ENCODE measurements at regions not wholly inside any gene's neighbourhood (a gene's known extent, or its start where the extent isn't known, plus 50 kb on each side); places are given as distances from the start of the nearest gene placed in this dataset.

DNA sequence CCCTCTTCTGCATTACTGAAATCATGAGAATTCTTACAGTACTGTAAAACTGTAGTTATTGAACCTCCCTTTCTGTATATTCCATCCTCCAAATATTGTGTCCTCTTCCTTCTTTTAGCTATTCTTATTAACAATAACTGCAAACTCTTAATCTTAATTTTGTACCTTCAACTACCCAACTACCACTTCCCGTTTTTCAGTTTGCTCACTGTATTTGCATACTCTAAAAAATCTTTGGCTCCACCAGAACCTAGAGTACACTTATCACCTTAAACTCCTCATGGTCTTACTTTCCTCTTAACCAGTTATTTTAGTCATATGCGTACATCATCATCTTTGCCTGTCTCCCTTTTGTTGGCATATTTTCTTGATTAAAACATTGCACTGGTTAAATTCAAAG, 543.7 kb downstream of the ARAP2 start:
- no peak overlapping the region for H2BK12ac ChIP-seq (ENCODE audit: low read depth, low read length)
- H3K9ac ChIP-seq (replicated peaks in 1 of 4; ENCODE audit: extremely low read depth in 1 of 4, low read depth in 3 of 4, low read length in 3 of 4), result no peak overlapping the region
- no peak overlapping the region for H4K91ac ChIP-seq (replicated peaks; ENCODE audit: insufficient read length, low read length)
- H3K18ac ChIP-seq (ENCODE audit: extremely low read depth, low read length), result no peak overlapping the region
- FAIRE-seq (no peak), DNase-seq (ENCODE audit: low read depth in 1 of 2, low spot score in 2 of 2) (no peak)
- H3K27ac ChIP-seq (ENCODE audit: low read depth, low read length), result no peak overlapping the region
- no peak overlapping the region for H3K56ac ChIP-seq (replicated peaks; ENCODE audit: insufficient read length, low read depth, low read length)
- H4K5ac ChIP-seq (ENCODE audit: insufficient read length, low read depth, low read length), result no peak overlapping the region
- no peaks in the 10 kb centered on the region for H3K79me1 ChIP-seq (ENCODE audit: low read depth, low read length)
- no peak overlapping the region for H3K23ac ChIP-seq (ENCODE audit: insufficient read length)
- H3K9me3 ChIP-seq (ENCODE audit: insufficient read depth in 2 of 2, low read depth in 1 of 2, low read length in 1 of 2), result peaks cover 0 to 2% of the 10 kb centered on the region in 2 experiments; a peak in 1 of 4 replicates
- no peak overlapping the region for H3K4ac ChIP-seq (replicated peaks; ENCODE audit: insufficient read length, low read depth, low read length)
- H2AK5ac ChIP-seq (ENCODE audit: low read depth, low read length), result no peak overlapping the region
- no peaks in the 10 kb centered on the region for H3K23me2 ChIP-seq (ENCODE audit: low read depth, low read length)
- H3K14ac ChIP-seq (ENCODE audit: insufficient read length), result no peak overlapping the region
- no peak overlapping the region for H4K8ac ChIP-seq (ENCODE audit: extremely low read depth, insufficient read depth, low read length)
- H2BK20ac ChIP-seq (ENCODE audit: low read length), result no peak overlapping the region
- H3K27me3 ChIP-seq (replicated peaks in 1 of 4; ENCODE audit: control insufficient read depth in 3 of 4, extremely low read depth in 1 of 4, insufficient read depth in 3 of 4, low read length in 3 of 4), result no peaks in the 10 kb centered on the region
- H2BK15ac ChIP-seq (ENCODE audit: low read length), result no peak overlapping the region
- H3K36me3 ChIP-seq (ENCODE audit: control insufficient read depth in 2 of 4, insufficient read depth in 4 of 4, low read length in 3 of 4), result no peaks in the 10 kb centered on the region
- no peak overlapping the region for H2BK120ac ChIP-seq (replicated peaks; ENCODE audit: low read depth, low read length)
- no peak overlapping the region for H3K4me3 ChIP-seq (ENCODE audit: extremely low read depth in 1 of 4, insufficient read depth in 2 of 4, low read depth in 3 of 4, low read length in 4 of 4)
- ChIA-PET CTCF (ENCODE audit: partially characterized antibody) (no interaction called here), POLR2A (ENCODE audit: partially characterized antibody) (no interaction called here)
- no peak overlapping the region for H3K4me2 ChIP-seq (ENCODE audit: insufficient read depth in 1 of 2, low read depth in 2 of 2, low read length in 2 of 2)
- H4K20me1 ChIP-seq (replicated peaks in 1 of 2; ENCODE audit: control insufficient read depth in 1 of 2, insufficient read depth in 2 of 2, low read length in 2 of 2), result no peaks in the 10 kb centered on the region
- H2BK5ac ChIP-seq (ENCODE audit: low read depth, low read length), result no peak overlapping the region
- no peaks in the 10 kb centered on the region for H3K79me2 ChIP-seq (ENCODE audit: control insufficient read depth in 1 of 2, insufficient read depth in 2 of 2, low read length in 2 of 2)
- no peak overlapping the region for H2AFZ ChIP-seq (ENCODE audit: low read length)
- no peaks in the 10 kb centered on the region for H3K4me1 ChIP-seq (replicated peaks in 1 of 4; ENCODE audit: control insufficient read depth in 3 of 4, insufficient read depth in 4 of 4, low read length in 3 of 4)
- 88 to 100% methylated on average over 1 to 2 of the region's 2 CpGs for WGBS, 2 experiments (ENCODE audit: extremely low coverage in 1 of 2, insufficient coverage in 1 of 2, insufficient read length in 1 of 2, insufficient replicate concordance in 2 of 2, low coverage in 1 of 2, low lambda C conversion rate in 2 of 2, missing lambda C conversion rate in 1 of 2)
- no peak for TF ChIP-seq BCL11A (IDR thresholded peaks at IDR 0.05; ENCODE audit: low read depth in 2 of 2, low read length in 2 of 2)
- no peak for TF ChIP-seq YY1 (IDR thresholded peaks at IDR 0.05; ENCODE audit: low read depth, low read length)
- no peak for TF ChIP-seq CHD2 (IDR thresholded peaks at IDR 0.05; ENCODE audit: low read length)
- TF ChIP-seq, protein P1, sequence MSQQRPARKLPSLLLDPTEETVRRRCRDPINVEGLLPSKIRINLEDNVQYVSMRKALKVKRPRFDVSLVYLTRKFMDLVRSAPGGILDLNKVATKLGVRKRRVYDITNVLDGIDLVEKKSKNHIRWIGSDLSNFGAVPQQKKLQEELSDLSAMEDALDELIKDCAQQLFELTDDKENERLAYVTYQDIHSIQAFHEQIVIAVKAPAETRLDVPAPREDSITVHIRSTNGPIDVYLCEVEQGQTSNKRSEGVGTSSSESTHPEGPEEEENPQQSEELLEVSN (IDR thresholded peaks at IDR 0.05), result no peak
- no peak for TF ChIP-seq SUZ12 (IDR thresholded peaks at IDR 0.05; ENCODE audit: low read length)
- TF ChIP-seq EP300 (IDR thresholded peaks at IDR 0.05; ENCODE audit: borderline replicate concordance in 1 of 2, low read depth in 2 of 2, low read length in 2 of 2), result no peak
- no peak for TF ChIP-seq CBX5 (IDR thresholded peaks at IDR 0.05; ENCODE audit: low read depth, low read length)
- no peak for TF ChIP-seq JUND (IDR thresholded peaks at IDR 0.05; ENCODE audit: low read length)
- no peak for TF ChIP-seq RXRA (IDR thresholded peaks at IDR 0.05; ENCODE audit: insufficient read depth, low read depth, low read length)
- no peak for TF ChIP-seq GTF2F1 (IDR thresholded peaks at IDR 0.05; ENCODE audit: borderline replicate concordance, low read depth, low read length)
- TF ChIP-seq, protein P2, sequence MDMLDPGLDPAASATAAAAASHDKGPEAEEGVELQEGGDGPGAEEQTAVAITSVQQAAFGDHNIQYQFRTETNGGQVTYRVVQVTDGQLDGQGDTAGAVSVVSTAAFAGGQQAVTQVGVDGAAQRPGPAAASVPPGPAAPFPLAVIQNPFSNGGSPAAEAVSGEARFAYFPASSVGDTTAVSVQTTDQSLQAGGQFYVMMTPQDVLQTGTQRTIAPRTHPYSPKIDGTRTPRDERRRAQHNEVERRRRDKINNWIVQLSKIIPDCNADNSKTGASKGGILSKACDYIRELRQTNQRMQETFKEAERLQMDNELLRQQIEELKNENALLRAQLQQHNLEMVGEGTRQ (IDR thresholded peaks at IDR 0.05; ENCODE audit: low read length), result no peak
- no peak for TF ChIP-seq TAF7 (optimal IDR thresholded peaks at IDR 0.05; ENCODE audit: borderline replicate concordance, low read depth, low read length)
- no peak for TF ChIP-seq HDAC2 (IDR thresholded peaks at IDR 0.05; ENCODE audit: borderline replicate concordance in 1 of 2, low read depth in 2 of 2, low read length in 2 of 2)
